OCI-LY1 (cell line): ENCODE measurements at regions not wholly inside any gene's neighbourhood (a gene's known extent, or its start where the extent isn't known, plus 50 kb on each side); places are given as distances from the start of the nearest gene placed in this dataset.

Source experiments
- H2AFZ ChIP-seq: fragments of 200-600 bp; sonication (generic), shearing (Covaris generic); 2 replicates; pipeline ENCODE4 v1.6.0; 2014; ENCODE audit warnings: antibody characterized with exemption, mild to moderate bottlenecking, low read length
- H3F3A ChIP-seq: fragments of 200-600 bp; sonication (generic), shearing (Covaris generic); 2 replicates; pipeline ENCODE4 v1.6.0; 2014; ENCODE audit warnings: mild to moderate bottlenecking, antibody characterized with exemption, low read length, moderate library complexity; ENCODE audit not compliant: insufficient read depth
- H3K27ac ChIP-seq: fragments of 200-600 bp; sonication (generic); 2 replicates; pipeline ENCODE4 v1.5.1; 2014; ENCODE audit warnings: low read length, mixed run types, mild to moderate bottlenecking, low read depth; ENCODE audit not compliant: poor library complexity, severe bottlenecking
- H3K27me3 ChIP-seq: fragments of 200-600 bp; sonication (generic); 2 replicates; pipeline ENCODE4 v1.6.0; 2014; ENCODE audit warnings: antibody characterized with exemption, mild to moderate bottlenecking, low read length, moderate library complexity; ENCODE audit not compliant: insufficient read depth
- H3K36me3 ChIP-seq: fragments of 200-600 bp; sonication (generic); 2 replicates; pipeline ENCODE4 v1.6.1; 2014; ENCODE audit warnings: mild to moderate bottlenecking, antibody characterized with exemption, low read length, moderate library complexity, mixed read lengths; ENCODE audit not compliant: insufficient read depth
- H3K4me1 ChIP-seq: fragments of 200-600 bp; sonication (generic); 2 replicates; pipeline ENCODE4 v1.5.1; 2014; ENCODE audit warnings: mild to moderate bottlenecking, low read length, moderate library complexity; ENCODE audit not compliant: insufficient read depth, severe bottlenecking
- H3K4me2 ChIP-seq: fragments of 200-600 bp; sonication (generic), shearing (Covaris generic); 2 replicates; pipeline ENCODE4 v1.6.1; 2014; ENCODE audit warnings: low read length
- H3K4me3 ChIP-seq: fragments of 200-600 bp; sonication (generic); 2 replicates; pipeline ENCODE4 v1.5.1; 2014; ENCODE audit warnings: low read length, low read depth, mild to moderate bottlenecking, mixed read lengths; ENCODE audit not compliant: poor library complexity, severe bottlenecking
- H3K79me2 ChIP-seq: fragments of 200-600 bp; shearing (Covaris generic); 2 replicates; pipeline ENCODE4 v1.6.1; 2016; ENCODE audit warnings: mixed run types, low read length, mixed read lengths; ENCODE audit not compliant: insufficient read depth
- H3K9ac ChIP-seq: fragments of 200-600 bp; sonication (generic), shearing (Covaris generic); 2 replicates; pipeline ENCODE4 v1.6.1; 2014; ENCODE audit warnings: mild to moderate bottlenecking, low read length, mixed read lengths
- H3K9me2 ChIP-seq: fragments of 200-600 bp; sonication (generic), shearing (Covaris generic); 2 replicates; pipeline ENCODE4 v1.6.1; 2014; ENCODE audit warnings: low read depth, mild to moderate bottlenecking, low read length, mixed read lengths
- H3K9me3 ChIP-seq: fragments of 200-600 bp; shearing (Covaris generic); 2 replicates; pipeline ENCODE4 v1.6.1; 2014; ENCODE audit warnings: low read length, mixed read lengths
- H4K20me1 ChIP-seq: fragments of 200-600 bp; sonication (generic), shearing (Covaris generic); 2 replicates; pipeline ENCODE4 v1.6.0; 2016; ENCODE audit warnings: mild to moderate bottlenecking, low read length; ENCODE audit not compliant: insufficient read depth
- EZH2 ChIP-seq: fragments of 200-600 bp; sonication (generic), shearing (Covaris generic); IDR thresholded peaks from 2 replicates; pipeline ENCODE4 v1.8.0; 2017; ENCODE audit warnings: borderline replicate concordance, mixed run types, mild to moderate bottlenecking, antibody characterized with exemption, low read length, moderate library complexity, mixed read lengths
- TF ChIP-seq, protein P1 (sequence below): fragments of 200-600 bp; sonication (generic), shearing (Covaris generic); IDR thresholded peaks from 2 replicates; pipeline ENCODE4 v1.5.1; 2017; ENCODE audit warnings: mild to moderate bottlenecking, antibody characterized with exemption, low read length, moderate library complexity, mixed read lengths

DNA sequence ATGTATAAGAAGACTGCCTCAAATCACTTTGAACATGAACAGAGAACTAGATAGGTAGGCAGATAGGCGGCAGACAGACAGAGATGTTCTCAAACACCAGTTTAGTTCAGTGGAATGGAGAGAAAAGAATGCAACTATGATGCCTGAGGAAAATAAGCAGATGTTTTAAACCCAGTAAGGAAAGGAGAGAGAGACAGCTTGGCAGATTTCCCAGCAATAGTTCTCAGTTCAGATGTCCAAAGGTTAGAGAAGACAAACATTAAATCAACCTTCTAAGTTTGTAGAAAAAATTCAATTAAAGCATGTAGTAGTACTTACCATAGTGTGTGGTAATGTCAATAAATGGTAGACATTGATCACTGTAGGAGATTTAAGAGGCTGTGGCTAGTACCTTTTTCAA lies 209.6 kb upstream of the PFN2 start:
- no peaks in the 10 kb centered on the region for H3K9me3 ChIP-seq
- no peak overlapping the region for H2AFZ ChIP-seq

GRCh38 chr3:150179330-150179729 lies 208.6 kb upstream of the PFN2 start:
- Histone ChIP-seq H3K9ac (no peak overlapping the region), H3K36me3 (no peaks in the 10 kb centered on the region), H3K4me1 (peaks cover 4% of the 10 kb centered on the region), H3K4me3 (no peak overlapping the region), H3F3A (no peaks in the 10 kb centered on the region), H3K9me3 (no peaks in the 10 kb centered on the region), H3K27me3 (no peaks in the 10 kb centered on the region), H3K4me2 (no peak overlapping the region), H3K9me2 (no peaks in the 10 kb centered on the region), H3K27ac (no peak overlapping the region), H2AFZ (no peak overlapping the region), H3K79me2 (no peaks in the 10 kb centered on the region), H4K20me1 (no peaks in the 10 kb centered on the region)
- TF ChIP-seq, protein P1, sequence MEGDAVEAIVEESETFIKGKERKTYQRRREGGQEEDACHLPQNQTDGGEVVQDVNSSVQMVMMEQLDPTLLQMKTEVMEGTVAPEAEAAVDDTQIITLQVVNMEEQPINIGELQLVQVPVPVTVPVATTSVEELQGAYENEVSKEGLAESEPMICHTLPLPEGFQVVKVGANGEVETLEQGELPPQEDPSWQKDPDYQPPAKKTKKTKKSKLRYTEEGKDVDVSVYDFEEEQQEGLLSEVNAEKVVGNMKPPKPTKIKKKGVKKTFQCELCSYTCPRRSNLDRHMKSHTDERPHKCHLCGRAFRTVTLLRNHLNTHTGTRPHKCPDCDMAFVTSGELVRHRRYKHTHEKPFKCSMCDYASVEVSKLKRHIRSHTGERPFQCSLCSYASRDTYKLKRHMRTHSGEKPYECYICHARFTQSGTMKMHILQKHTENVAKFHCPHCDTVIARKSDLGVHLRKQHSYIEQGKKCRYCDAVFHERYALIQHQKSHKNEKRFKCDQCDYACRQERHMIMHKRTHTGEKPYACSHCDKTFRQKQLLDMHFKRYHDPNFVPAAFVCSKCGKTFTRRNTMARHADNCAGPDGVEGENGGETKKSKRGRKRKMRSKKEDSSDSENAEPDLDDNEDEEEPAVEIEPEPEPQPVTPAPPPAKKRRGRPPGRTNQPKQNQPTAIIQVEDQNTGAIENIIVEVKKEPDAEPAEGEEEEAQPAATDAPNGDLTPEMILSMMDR: no peak
- TF ChIP-seq EZH2: no peak

More for the DNA sequence above, 209.6 kb upstream of the PFN2 start:
- H4K20me1 ChIP-seq: no peaks in the 10 kb centered on the region
- H3F3A ChIP-seq: no peaks in the 10 kb centered on the region
- no peak overlapping the region for H3K9ac ChIP-seq
- H3K79me2 ChIP-seq: no peaks in the 10 kb centered on the region
- no peaks in the 10 kb centered on the region for H3K27me3 ChIP-seq
- H3K4me2 ChIP-seq: no peak overlapping the region
- TF ChIP-seq EZH2: no peak
- TF ChIP-seq, protein P1: no peak
- no peaks in the 10 kb centered on the region for H3K36me3 ChIP-seq
- H3K27ac ChIP-seq: no peak overlapping the region
- H3K4me3 ChIP-seq: no peak overlapping the region
- H3K9me2 ChIP-seq: no peaks in the 10 kb centered on the region
- H3K4me1 ChIP-seq: peaks cover 4% of the 10 kb centered on the region

DNA sequence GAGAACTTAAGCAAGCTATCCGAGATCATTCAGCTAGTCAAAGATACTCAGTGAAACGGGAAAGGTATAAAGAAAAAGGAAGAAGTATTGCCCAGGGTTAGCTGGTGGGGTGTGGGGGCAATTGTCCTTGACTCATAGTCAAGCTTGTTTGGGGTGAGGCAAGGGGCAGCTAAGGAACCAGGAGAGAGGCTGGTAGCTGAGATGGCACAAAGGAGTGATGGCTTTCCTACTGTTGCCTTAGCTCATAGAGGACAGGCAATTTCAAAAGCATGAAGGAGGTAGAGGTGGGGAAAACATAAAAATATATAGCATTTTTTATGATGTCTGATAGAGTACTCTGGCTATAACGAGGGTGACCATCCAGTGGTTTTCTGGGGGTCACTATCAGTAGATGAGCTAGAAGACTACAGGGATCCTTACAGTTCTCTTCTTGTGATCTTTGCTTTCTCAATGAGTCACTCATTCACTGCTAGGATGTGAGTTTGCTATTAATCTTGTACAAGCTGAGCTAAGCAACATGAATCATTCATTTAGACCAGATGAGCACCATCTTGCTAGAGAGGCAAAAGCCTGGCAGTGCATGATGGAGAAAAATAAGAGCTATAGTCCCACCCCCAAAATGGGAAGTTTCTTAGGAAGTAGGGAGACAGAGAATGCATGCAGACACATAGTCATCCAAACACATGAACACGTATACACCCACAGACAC lies 207.1 kb upstream of the PFN2 start:
- Histone ChIP-seq H3F3A (no peaks in the 10 kb centered on the region), H3K27ac (no peak overlapping the region), H2AFZ (no peak overlapping the region), H3K27me3 (no peaks in the 10 kb centered on the region), H3K4me1 (no peaks in the 10 kb centered on the region), H3K36me3 (no peaks in the 10 kb centered on the region), H3K9ac (no peak overlapping the region), H3K9me3 (no peaks in the 10 kb centered on the region), H3K4me2 (no peak overlapping the region), H3K79me2 (no peaks in the 10 kb centered on the region), H3K9me2 (no peaks in the 10 kb centered on the region), H4K20me1 (no peaks in the 10 kb centered on the region), H3K4me3 (no peak overlapping the region)
- TF ChIP-seq, protein P1: no peak
- TF ChIP-seq EZH2: no peak
